HG03175 (cell line): ENCODE measurements at regions not wholly inside any gene's neighbourhood (a gene's known extent, or its start where the extent isn't known, plus 50 kb on each side); places are given as distances from the start of the nearest gene placed in this dataset.
"Not testable (repeated sequence)": the region's sequence is repeated elsewhere in the genome, so short reads cannot be mapped to it uniquely, and the experiment has no call there.

ENCODE experiments used
- ATAC-seq: cut with Tn5 transposase; IDR thresholded peaks from one replicate; pipeline ENCODE4 v1.9.1; 2021; ENCODE audit warnings: mild to moderate bottlenecking, moderate library complexity; ENCODE audit not compliant: unreplicated experiment

- no peak for ATAC-seq
Measured at GRCh38 chr4:124139044-124139443, 573.5 kb downstream of the ANKRD50 start.

GRCh38 chr4:124143632-124144031 is 568.9 kb downstream of the ANKRD50 start:
- ATAC-seq = no peak

- ATAC-seq = no peak
Measured at GRCh38 chr4:124144238-124144654, 568.3 kb downstream of the ANKRD50 start.

DNA sequence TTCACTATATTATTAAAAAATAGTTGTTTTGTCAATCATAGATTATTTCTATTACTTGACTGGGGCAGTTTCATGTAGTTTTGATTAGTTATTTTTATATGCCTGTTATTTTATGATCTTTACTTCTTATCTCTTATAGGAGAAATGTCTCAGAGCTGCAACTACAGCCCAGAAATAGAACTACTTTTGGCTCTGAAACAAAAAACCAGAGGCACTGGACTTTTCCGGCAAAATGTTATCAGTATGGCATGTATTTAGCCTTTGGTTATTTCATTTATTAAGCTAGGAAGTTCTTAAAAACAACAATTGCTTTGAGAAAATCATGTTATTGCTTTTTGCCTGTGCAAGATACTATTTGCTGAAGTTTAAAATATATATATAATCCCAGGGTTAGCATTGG is 566.5 kb downstream of the ANKRD50 start:
- no peak for ATAC-seq

DNA sequence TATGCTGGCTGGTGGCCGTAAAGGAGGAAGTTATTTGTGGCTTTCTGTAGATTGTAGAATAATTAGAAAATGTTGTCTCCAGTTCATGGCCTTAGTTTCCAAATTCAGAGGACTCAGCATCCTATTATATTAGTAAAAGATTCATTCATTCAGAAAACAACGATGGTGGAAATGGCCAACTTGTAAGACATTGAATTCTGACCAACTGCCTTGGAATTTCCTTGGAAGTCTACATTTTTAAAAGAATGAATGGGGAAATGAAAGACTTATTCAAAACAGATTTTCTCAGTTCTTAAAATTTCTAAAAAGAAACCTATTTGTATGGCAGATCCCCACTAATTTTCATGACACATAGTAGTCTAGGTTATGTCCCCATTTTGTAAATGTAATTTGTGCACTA is 561.5 kb downstream of the ANKRD50 start:
- no peak for ATAC-seq

DNA sequence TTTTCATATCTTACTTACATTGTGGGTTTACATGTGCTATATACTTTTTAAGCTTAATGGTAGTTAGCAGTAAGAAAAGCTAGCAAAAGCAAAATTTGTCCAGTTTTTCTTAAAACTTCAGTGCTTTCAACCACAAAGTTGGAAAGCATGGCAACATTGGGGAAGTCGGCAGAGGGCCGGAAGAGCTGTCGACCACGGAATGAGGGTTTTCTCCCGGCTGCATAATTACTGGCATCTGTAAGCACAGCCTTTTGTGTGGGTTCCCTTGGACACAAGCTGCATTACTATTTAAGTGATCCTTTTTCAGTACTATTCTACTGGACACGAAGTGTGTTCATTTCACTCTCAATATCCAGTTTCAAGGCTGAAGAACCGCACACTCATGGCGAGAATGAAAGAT is 560.4 kb downstream of the ANKRD50 start:
- no peak for ATAC-seq

GRCh38 chr4:124155239-124155638 is 557.3 kb downstream of the ANKRD50 start:
- ATAC-seq = no peak

DNA sequence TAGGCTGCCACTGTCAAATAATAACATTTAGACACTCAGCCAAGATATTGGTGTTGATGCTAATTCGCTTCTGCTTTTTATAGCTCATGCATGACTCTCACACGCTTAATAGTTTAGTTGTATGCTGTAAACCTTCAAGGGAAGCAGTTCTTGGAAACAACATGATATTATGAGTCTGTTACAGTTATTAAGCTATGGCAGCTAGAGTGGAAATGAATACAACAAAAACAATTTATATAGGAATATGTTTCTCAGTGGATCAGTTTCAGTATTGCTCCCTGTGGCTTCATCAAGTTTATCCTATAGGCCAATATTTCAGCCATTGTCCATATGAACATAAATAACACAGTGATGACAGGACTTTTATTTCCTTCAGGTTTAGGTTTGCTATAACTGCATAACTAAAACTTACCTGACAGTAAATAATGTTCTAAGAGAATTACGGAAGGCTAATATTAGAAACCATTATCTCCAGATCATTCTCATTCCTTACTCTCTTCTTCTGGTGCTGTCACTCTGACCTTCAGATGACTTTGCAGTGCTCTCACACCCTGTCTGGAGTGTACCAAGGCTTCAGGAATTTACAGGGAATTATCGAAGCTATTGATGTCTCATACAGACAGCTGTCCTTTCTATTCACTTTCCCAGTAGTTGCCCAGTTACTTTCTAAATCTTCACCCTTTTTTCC is 555.0 kb downstream of the ANKRD50 start:
- no peak for ATAC-seq

GRCh38 chr4:124163401-124163800 is 549.1 kb downstream of the ANKRD50 start:
- no peak for ATAC-seq

DNA sequence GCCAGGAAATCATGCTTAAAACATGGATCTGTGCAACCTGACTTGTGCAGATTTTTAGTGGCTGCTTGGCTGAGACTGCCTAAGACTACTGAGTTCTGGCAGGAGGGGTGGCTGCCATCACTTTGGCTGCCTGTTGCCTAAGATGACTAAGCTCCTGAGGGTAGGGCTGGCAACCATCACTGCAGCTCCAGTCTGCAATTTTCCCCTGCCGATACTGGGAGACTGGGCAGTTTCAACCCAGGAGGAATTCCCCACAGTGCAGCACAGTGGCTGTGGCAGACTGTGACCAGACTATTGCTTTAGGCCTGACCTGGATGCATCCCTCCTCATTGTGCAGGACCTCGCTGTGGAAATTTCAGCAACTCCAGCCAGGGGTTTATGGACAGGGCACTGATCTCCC is 544.9 kb downstream of the ANKRD50 start:
- no peak for ATAC-seq

DNA sequence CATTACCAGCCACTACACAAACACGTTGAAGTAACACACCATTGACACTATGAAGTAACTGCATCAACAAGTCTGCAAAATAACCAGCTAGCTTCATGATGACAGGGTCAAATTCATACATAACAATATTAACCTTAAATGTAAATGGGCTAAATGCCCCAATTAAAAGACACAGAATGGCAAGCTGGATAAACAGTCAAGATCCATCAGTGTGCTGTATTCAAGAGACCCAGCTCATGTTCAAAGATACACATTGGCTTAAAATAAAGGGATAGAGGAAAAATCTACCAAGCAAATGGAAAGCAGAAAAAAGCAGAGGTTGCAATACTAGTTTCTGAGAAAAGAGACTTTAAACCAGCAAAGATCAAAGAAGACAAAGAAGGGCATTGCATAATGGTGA is 543.0 kb downstream of the ANKRD50 start:
- ATAC-seq = not testable (repeated sequence)

- ATAC-seq = no peak
Measured at GRCh38 chr4:124173912-124174311, 538.6 kb downstream of the ANKRD50 start.

DNA sequence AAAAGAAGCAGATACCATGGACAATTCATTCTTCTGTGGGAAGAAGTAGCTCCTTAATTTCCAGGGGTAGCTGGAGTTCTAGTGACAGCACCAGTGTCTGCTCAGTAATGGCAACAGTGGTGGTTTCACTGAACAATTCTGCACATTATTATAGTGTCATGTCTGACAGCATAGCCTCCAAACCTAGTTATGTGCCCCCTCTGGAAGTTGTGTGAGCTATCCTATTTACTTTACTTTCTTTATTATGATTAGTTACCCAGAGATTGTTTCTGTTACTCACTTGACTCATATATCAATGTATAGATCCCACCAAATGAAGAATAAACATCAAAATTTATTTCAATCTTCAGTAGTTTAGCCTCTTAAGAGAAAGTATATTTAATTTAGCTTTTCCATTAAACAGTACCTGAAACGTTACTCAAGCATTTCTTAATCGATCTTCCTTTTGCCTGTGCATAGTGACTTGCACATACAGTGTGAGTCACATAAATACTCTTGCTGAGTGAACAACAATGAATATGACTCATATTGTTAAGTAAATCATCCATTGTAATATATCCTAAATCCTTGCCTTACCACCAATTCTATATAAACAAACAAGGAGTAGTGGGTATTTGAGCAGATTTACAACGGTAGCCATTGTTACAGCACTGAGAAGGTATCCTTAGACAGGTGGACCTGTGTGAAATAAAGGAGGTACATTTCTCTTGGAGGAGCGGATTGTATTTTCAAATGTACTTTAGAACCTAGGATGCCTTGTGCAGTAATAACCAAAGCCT is 534.7 kb downstream of the ANKRD50 start:
- ATAC-seq = no peak

GRCh38 chr4:124178449-124179021 is 534.0 kb downstream of the ANKRD50 start:
- ATAC-seq = no peak

DNA sequence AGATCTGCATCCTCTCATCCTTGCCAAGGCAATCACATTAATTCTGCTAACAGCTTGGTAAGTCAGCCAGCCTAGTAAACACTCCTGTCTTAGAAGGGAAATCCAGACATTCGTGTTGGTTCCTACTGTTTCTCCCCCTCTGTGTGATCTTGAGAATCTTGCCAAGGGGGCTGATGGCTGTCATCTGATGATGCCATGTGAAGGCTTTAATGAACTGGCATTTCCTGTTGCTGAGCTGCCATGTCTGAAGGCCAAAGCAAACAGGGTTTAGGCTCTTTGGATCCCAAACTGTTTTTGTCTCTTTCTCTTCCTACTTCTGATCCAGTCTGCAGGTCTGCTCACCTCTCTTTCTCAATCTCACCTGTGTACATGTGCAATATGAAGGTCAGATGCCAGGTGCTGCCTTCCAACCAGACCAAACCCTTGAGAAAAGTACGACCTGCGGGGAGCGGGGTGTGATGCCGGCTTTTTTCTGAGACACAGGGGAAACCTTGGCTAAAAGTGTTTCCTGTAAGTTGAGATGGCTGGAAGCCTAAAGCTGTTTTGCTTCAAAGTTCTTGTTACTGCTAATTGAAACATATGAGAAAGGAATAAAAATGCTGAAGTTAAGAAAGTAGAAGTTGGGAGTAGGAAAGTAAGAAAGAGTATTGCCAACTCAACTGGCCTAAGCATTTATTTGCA is 532.9 kb downstream of the ANKRD50 start:
- no peak for ATAC-seq

- no peak for ATAC-seq
Measured at GRCh38 chr4:124181039-124181438, 531.5 kb downstream of the ANKRD50 start.

DNA sequence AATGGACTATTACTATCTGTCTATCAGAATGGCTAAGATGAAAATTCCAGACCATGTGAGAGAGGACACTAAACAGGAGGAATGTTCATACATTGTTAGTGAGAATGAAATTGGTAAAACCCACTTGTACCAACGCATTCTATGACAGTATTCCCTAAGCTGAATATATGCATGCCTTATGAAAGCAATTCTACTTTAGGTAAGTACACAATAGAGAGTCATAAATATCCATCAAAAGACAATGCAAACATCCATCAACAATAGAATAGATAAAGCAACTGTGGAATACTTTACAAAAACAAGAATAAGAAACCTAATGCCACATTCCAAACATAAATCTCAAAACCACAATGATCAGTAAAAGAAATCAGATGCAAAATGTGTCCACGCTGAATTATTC is 529.3 kb downstream of the ANKRD50 start:
- ATAC-seq = no peak

- ATAC-seq = no peak
Measured at GRCh38 chr4:124183926-124184325, 528.6 kb downstream of the ANKRD50 start.

DNA sequence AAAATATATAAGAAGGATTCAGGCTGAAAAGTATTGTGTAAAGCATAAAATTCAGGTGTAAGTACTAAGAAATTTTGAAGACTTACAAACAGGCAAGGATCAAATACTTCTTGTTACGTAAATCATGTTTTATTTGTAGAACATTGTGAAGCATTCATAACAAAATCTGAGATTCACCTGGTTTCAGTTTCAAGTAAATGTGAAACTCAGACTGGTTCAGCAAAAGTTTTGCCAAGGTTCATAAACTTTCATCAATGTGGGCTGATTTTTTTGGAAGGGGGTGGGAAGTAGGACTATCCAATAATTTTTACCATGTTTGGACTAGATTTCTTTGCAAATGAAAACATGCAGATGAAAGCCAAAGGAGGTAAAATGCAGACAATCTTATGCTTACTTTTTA is 527.7 kb downstream of the ANKRD50 start:
- ATAC-seq = no peak

- ATAC-seq = no peak
Measured at GRCh38 chr4:124188595-124188994, 523.9 kb downstream of the ANKRD50 start.

DNA sequence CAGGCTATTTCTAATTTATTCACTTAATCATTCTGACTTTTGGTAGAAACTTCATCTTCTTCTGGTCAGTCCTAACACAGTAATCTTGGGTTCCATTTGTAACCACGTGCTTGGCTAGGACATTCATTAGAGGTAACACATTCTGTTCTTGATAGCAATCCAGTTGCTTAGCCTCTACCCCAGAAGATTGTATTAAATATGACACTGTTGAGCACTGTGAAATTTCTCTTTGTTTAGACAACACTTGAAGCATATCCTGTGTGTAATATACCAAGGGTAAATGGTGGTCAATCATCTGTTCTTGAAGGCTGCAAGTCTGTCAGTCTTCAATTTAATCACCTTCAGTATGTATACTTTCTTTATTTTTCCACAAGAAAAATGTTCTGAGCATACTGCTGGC is 523.0 kb downstream of the ANKRD50 start:
- ATAC-seq = no peak

DNA sequence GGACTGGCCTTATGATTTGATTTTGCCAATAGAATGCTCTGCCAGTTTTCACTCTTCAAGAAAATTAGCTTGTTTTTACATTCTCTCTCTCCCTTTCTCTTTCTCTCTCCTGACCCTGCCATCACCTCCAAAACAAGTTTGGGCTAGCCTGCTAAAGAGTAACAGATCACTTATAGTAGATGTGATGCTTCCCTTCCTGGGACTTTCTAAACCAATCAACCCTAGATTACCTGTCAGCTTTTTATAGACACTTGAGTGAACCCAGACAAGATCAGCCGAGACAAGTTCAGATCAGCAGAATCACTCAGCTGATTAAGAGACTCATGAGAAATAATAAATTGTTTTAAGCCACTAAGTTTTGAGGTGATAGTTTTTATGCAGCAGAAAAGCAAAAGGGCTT is 521.2 kb downstream of the ANKRD50 start:
- ATAC-seq = no peak
